HL-60 (cell line): ENCODE measurements at regions not wholly inside any gene's neighbourhood (a gene's known extent, or its start where the extent isn't known, plus 50 kb on each side); places are given as distances from the start of the nearest gene placed in this dataset.

Experiments used
- CTCF ChIP-seq: IDR thresholded peaks from one replicate; pipeline ENCODE4 v1.5.1; 2011; ENCODE audit warnings: low read length, control low read depth, inconsistent platforms; ENCODE audit not compliant: insufficient read depth
- GABPA ChIP-seq: IDR thresholded peaks from 2 replicates; pipeline ENCODE4 v1.6.1; 2012; ENCODE audit warnings: low read depth
- POLR2AphosphoS5 ChIP-seq: IDR thresholded peaks from 2 replicates; pipeline ENCODE4 v1.6.1; 2012; ENCODE audit warnings: low read depth
- REST ChIP-seq: IDR thresholded peaks from 2 replicates; pipeline ENCODE4 v1.6.1; 2012; ENCODE audit warnings: low read depth; ENCODE audit not compliant: insufficient replicate concordance

GRCh38 chr10:44008270-44008916 is 359.7 kb upstream of the ZNF32 start:
- TF ChIP-seq CTCF: no peak
- TF ChIP-seq REST: no peak
- TF ChIP-seq POLR2AphosphoS5: no peak
- no peak for TF ChIP-seq GABPA
